ENCODE measurements at regions not wholly inside any gene's neighbourhood (a gene's known extent, or its start where the extent isn't known, plus 50 kb on each side); places are given as distances from the start of the nearest gene placed in this dataset.
"Not testable (repeated sequence)": the region's sequence is repeated elsewhere in the genome, so short reads cannot be mapped to it uniquely, and the experiment has no call there.

- DNase-seq, result no peak
These were observed 205.3 kb upstream of the WWC1 start for GRCh38 chr5:168086104-168086610.

- peak in 1 of 2 experiments; percentile 35 for DNase-seq
These were observed 204.7 kb upstream of the WWC1 start for GRCh38 chr5:168086746-168087145.

GRCh38 chr5:168088410-168089173 lies 202.9 kb upstream of the WWC1 start:
- DNase-seq, result no peak

- no peak for DNase-seq
These were observed 202.1 kb upstream of the WWC1 start for GRCh38 chr5:168089201-168089887.

DNA sequence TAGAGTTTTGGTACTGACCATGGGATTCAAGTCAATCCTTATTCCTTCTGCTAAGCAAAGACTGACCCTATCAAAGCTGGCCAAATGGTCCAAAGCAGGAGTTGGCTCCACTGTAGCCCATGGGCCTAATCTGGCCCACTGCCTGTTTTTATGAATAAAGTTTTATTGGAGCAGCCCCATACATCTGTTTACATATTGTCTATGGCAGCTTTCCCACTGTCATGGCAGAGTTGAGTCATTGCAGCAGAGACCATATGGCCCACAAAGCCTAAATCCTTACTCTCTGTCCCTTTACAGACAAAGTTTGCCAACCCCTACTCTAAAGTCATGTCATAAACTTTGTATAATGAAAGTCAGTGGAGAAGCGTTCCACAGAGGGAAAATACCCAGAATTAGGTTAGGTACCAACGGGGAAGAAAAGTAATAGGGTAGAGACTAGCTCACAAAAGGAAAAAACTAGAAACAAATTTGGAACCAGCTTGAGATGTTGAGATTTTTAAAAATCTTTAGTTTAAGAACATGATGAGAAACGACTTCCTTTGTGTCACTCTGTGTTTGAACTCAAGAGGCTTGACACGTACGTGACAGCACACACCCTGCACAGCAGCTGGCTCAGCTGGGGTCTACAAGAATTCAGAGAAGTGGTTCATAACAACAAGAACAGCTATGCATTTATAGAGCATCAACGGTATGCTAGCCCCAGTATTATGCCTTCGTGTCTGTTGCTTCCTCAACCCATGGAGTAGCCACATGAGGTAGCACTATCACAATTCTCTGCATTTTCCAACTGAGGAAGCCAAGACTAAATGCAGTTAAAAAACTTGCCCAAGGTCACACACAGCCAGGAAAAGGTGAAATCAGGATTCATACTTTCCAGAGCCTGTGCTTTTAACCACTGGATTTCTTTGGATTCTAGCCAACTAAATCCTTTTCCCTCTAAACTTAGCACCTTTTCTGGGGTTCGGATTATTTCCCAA lies 198.9 kb upstream of the WWC1 start:
- DNase-seq, result peak in 1 of 2 experiments; percentile 10

DNA sequence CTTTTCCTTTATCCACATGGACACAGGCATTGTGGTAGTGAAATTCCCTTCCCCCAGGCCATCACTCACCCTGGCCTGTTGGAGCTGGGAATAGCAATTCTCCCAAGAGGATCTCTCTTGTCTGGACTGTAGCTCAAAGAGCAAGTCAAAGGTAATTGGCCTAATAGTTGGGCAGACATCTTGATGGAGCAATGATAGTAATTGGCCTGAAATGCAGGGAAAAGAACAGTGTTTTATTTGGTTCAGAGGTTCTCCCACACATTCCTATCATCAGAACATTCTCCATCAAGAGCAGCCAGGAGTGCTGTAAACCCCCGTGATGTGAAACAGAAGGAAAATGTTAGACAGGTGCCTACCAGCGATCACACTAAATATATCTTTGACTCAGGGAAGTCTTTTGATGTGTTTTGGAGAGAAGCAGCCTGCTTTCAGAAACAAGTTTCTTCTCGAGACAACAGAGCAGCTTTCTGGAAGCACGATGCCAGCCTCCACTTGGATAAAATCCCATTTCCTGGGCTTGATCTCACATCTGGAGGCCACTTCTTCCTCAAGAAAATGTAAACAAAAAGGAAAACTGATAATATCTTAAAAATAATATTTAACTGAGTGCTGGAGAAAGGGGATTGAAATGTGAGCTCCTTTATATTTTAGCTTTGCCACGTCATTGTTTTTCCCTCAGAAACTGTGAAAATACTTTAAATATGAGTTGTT lies 198.1 kb upstream of the WWC1 start:
- DNase-seq, result no peak

GRCh38 chr5:168096525-168096924 lies 194.9 kb upstream of the WWC1 start:
- no peak for DNase-seq

DNA sequence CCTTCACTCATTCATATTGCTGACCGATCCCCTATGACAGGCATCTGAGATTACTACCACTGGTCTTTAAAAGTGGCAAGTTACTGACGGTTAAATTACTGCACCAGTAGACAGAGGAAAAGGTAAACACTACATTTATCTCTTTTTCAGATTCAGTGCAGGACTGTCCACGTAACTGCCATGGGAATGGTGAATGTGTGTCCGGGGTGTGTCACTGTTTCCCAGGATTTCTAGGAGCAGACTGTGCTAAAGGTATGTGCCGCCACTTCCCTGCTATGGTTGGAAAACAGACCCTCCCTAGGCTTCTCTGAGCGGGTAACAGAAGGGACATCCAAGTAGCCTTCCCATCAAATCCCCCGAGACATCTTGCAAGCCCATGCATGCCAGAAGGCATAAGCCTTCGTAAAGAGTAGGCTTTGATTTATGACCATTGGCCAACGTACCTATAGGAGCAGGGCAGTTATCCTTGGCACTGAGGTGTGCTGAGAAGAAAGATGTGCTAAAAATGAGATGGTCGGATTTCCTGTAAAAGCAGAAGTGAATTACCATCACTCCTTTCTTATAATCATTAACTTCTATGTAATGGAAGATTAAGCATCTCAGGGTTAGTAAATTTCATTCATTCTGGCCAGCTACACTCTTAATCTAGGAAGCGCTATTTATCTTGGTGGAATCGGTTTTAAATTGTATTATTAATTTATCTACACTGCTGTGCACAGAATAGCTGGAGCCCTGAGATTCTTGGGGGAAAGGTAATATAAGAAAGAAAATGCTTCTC lies 193.4 kb upstream of the WWC1 start:
- DNase-seq, result peak; percentile 59 to 92

- no peak for DNase-seq
These were observed 190.1 kb upstream of the WWC1 start for GRCh38 chr5:168101352-168101751.

DNA sequence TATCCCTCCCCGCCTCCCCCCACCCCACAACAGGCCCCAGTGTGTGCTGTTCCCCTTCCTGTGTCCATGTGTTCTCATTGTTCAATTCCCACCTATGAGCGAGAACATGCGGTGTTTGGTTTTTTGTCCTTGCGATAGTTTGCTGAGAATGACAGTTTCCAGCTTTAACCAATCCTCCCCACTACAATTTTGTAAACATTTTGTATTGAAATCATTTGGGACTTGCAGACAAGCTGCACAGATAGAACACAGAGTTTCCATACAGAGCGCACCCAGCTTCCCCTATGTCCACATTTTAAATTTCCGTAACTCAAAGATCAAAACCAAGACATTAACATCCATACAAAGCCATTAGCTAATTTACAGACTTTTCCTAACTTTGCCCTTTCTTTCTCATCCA lies 188.4 kb upstream of the WWC1 start:
- DNase-seq, result not testable (repeated sequence)

GRCh38 chr5:168104350-168104749 lies 187.1 kb upstream of the WWC1 start:
- DNase-seq, result no peak

DNA sequence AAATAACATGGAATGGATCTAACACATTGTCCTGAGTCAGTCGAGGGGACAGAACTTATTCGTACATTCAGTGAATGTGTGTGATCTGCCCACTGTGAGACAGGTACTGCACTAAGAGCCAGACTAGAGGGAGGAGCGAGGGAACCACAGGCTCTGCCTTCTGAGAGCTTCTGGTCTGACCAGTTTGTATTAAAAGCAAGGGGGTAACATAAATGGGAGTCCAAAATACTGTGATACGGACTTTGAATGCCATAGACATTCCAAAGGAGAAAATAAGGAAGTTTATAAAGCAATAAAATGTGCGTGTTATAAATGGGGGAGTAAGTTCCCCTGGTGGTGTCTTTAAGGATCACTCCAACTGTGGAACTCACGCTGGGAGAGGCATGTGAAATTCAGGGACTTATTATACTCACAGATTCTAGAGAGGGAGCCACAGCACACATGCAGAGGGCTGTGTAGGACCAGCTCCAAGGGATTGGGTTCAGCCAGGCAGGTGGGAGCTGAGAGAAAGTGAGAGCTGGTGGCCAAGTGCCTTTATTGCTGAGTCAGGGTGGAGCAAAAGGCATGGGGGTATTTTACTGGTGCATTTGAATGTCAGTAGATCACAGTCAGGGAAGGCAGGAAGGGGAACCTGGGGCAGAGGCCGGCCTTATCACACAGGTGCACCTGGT lies 186.5 kb upstream of the WWC1 start:
- no peak for DNase-seq

DNA sequence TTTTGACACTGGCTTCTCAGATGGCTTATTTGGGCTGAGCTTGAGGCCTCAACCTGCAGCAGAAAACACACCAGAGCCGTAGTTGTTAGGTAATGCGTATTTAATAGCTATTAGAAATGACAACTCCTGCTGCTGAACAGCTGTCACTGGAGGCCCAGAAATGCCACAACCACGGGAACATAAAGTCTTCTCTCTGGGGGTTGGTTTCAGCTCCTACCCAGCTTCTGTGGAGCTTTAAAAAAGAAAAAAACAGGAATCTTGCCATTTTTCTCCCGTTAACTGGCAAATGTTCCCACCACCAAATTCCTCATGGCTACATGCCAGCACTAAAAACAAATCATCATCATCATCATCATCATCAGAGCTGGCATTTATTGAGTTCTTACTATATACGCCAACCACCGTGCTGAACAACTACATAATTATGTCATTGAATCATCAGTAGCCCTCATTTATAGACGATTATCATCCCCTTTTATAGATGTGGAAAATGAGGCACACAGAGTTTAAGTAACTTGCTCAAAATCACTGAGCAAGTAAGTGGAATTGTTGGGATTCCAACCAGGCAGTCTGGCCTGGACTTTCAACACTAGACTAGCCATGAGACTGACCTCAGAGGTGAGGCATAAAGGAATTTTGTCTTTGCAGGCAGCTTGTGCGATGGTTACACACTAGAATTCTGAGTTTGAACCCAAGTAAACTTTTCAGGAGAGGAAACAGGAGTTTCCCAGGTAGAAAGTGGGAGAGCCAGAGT lies 185.3 kb upstream of the WWC1 start:
- DNase-seq, result peak; percentile 56 to 78

DNA sequence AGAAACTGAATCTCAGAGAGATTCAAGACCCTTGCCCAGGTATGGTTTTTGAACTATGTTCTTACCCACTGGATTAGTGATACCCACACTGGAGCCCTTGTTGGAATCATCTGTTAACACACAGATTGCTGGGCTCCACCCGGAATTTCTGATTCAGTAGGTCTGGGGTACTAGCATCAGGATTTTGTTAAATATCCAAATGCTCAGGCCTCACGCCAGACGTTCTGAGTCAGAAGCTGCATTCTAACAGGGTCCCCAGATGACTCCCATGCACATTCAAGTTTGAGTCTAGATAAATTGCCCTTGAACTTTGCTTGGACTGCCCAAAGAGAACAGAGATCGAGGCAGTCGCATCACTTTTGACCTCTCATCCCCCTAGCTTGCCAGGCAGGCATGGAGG lies 182.0 kb upstream of the WWC1 start:
- no peak for DNase-seq

- DNase-seq, result peak in 1 of 2 experiments; percentile 56
These were observed 181.1 kb upstream of the WWC1 start for GRCh38 chr5:168110384-168110783.

DNA sequence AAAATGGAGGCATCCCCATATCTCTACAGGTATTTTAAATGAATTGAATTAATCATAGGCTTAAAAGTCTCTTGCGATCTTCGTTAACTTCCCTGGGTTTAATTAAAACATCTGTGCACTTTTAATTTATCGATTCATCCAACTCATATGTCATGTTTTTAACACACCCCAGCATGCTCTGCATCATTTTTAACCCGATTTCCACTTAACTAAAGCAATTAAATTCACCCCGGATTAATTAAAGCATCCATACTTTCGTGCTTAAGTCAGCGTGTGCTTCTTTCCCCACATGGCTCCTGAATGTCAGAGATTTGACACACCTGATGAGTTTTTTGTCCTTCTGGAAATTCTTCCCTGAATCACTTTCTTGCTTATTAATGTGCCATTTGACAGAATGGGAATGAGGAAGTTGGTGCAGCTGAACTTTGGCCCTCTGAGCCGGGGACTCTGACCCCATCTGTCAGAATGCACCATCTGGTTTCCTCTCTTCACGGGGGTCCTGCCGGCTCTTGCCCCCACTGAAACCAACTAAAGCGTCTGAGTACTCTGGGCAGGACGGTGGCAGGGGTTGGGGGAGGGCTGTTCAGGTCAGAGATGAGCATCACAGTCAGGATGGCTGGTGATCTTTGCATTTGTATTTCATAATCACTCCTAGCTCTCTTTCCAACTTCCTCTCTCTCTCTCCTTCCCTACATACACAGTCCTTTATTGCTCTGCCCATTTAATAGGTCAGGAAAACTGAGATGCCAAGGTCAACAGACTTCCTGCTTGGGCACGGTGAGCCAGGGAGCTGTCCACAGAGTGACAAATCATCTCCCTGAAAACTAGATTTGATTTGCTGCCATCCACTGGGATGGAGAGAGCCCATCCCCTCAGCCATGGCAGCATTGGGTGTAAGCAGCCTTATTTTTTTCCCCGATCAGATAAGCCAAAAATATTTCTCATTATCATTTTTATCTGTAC lies 180.3 kb upstream of the WWC1 start:
- peak; percentile 28 to 47 for DNase-seq

GRCh38 chr5:168114444-168115017 lies 176.9 kb upstream of the WWC1 start:
- DNase-seq, result peak; percentile 65 to 81

DNA sequence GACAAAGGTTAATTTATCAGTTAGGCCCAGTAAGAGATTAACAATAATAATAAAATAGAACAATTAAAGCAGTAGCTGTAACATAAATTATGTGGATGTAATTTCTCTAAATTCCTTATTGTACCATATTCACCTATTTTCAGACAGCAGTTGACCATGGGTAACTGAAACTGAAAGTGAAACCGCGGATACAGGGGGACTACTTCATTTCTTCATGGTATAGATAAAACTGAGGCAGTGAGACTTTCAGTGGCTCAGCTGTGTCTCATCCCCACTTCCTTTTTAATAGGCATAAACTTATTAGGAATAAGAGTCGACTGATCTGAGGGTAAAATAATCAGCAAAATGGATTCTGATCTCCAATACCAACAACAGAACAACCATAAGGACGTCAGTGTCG lies 174.0 kb upstream of the WWC1 start:
- DNase-seq, result no peak

All from NCI-H524 (cell line).